Kidney (tissue), 13 donors: ENCODE measurements at regions not wholly inside any gene's neighbourhood (a gene's known extent, or its start where the extent isn't known, plus 50 kb on each side); places are given as distances from the start of the nearest gene placed in this dataset.

Experiments
- DNase-seq, 5 donors: peaks; one replicate each; pipeline ENCODE4 v3.0.0-alpha.2; 2013 to 2020
- FAIRE-seq: peaks from 2 replicates; lab custom pipeline; 2012; peaks lifted over from hg19 to GRCh38; lab: Jason Lieb, UNC
- H3K27ac ChIP-seq, 2 donors: one replicate each; pipeline ENCODE4 v1.7.0; 2013; ENCODE audit warnings: low read depth in 2 of 2, low read length in 2 of 2, inconsistent platforms in 1 of 2
- H3K27me3 ChIP-seq: one replicate; pipeline ENCODE4 v1.7.1; 2013; ENCODE audit warnings: low read length, inconsistent platforms; ENCODE audit not compliant: control insufficient read depth, insufficient read depth
- H3K36me3 ChIP-seq, 3 donors: one replicate each; pipeline versions ENCODE4 v1.7.0 to v1.7.1; 2013; ENCODE audit warnings: low read length in 3 of 3, control low read depth in 1 of 3, inconsistent platforms in 1 of 3; ENCODE audit not compliant: insufficient read depth in 3 of 3, control insufficient read depth in 2 of 3
- H3K4me1 ChIP-seq, 3 donors: one replicate each; pipeline versions ENCODE4 v1.7.0 to v1.7.1; 2013; ENCODE audit warnings: low read length in 3 of 3, inconsistent platforms in 1 of 3, low read depth in 1 of 3; ENCODE audit not compliant: control insufficient read depth in 2 of 3, insufficient read depth in 2 of 3
- H3K4me3 ChIP-seq, 3 donors: one replicate each; pipeline versions ENCODE4 v1.7.0 to v1.8.1; 2013; ENCODE audit warnings: low read length in 3 of 3, control low read depth in 1 of 3, inconsistent platforms in 1 of 3
- H3K9ac ChIP-seq, 3 donors: one replicate each; pipeline versions ENCODE4 v1.7.0 to v1.7.1; 2013; ENCODE audit warnings: low read length in 3 of 3, control low read depth in 1 of 3, inconsistent platforms in 1 of 3
- H3K9me3 ChIP-seq, 3 donors: one replicate each; pipeline versions ENCODE4 v1.7.0 to v1.7.1; 2013; ENCODE audit warnings: low read length in 3 of 3, control low read depth in 1 of 3, inconsistent platforms in 1 of 3; ENCODE audit not compliant: control insufficient read depth in 2 of 3, insufficient read depth in 1 of 3
- CTCF ChIP-seq: IDR thresholded peaks from 3 replicates; pipeline ENCODE4 v1.5.1; 2012; ENCODE audit warnings: mild to moderate bottlenecking, moderate library complexity, borderline replicate concordance; ENCODE audit not compliant: insufficient read depth; ENCODE audit errors: extremely low read depth
- intact Hi-C: fragments of 100-400 bp; cut with DNase I; formaldehyde crosslinking; loops from one replicate; pipeline ENCODE4 v1.11.1; 2022
- donor health status: control.
- donor health status: control.
- donor health status: control.
- donor health status: control.
- donor health status: control.
- donor health status: DM: yes; HTN: yes; CAD: no.
- donor health status: Normal renal cell carcinoma (clear cell type).

- H3K9ac ChIP-seq = no peak overlapping the region
These were observed 86.1 kb upstream of the SRD5A2 start for GRCh38 chr2:31666878-31667277.

GRCh38 chr2:31664949-31665724, 84.4 kb upstream of the SRD5A2 start:
- Histone ChIP-seq H3K27me3 (no peaks in the 10 kb centered on the region), H3K36me3 (no peaks in the 10 kb centered on the region), H3K27ac (no peak overlapping the region), H3K9me3 (no peaks in the 10 kb centered on the region), H3K9ac (no peak overlapping the region), H3K4me3 (no peak overlapping the region), H3K4me1 (no peaks in the 10 kb centered on the region)
- FAIRE-seq = no peak
- TF ChIP-seq CTCF = no peak
- intact Hi-C loops = no loop called here
- DNase-seq = no peak

More at GRCh38 chr2:31666878-31667277, 86.1 kb upstream of the SRD5A2 start:
- intact Hi-C loops = no loop called here
- no peak for TF ChIP-seq CTCF
- H3K27me3 ChIP-seq = no peaks in the 10 kb centered on the region
- H3K36me3 ChIP-seq = no peaks in the 10 kb centered on the region
- no peak overlapping the region for H3K4me3 ChIP-seq
- no peak for FAIRE-seq
- no peaks in the 10 kb centered on the region for H3K9me3 ChIP-seq
- DNase-seq = no peak
- no peaks in the 10 kb centered on the region for H3K4me1 ChIP-seq
- no peak overlapping the region for H3K27ac ChIP-seq

- Histone ChIP-seq H3K4me1 (no peaks in the 10 kb centered on the region), H3K27me3 (no peaks in the 10 kb centered on the region), H3K27ac (no peak overlapping the region), H3K4me3 (no peak overlapping the region), H3K9ac (no peak overlapping the region), H3K36me3 (no peaks in the 10 kb centered on the region), H3K9me3 (no peaks in the 10 kb centered on the region)
- DNase-seq = no peak
- FAIRE-seq = no peak
- TF ChIP-seq CTCF = no peak
- intact Hi-C loops = no loop called here
These were observed 80.1 kb upstream of the SRD5A2 start for GRCh38 chr2:31660812-31661335.
